HEK293T (cell line): ENCODE measurements at regions not wholly inside any gene's neighbourhood (a gene's known extent, or its start where the extent isn't known, plus 50 kb on each side); places are given as distances from the start of the nearest gene placed in this dataset.

Experiments
- ARNT ChIP-seq: fragments of 450-650 bp; IDR thresholded peaks from 2 replicates; pipeline ENCODE4 v1.6.1; 2017; ENCODE audit warnings: mild to moderate bottlenecking
- BHLHE40 ChIP-seq: fragments of 450-650 bp; IDR thresholded peaks from 2 replicates; pipeline ENCODE4 v1.6.1; 2016; ENCODE audit warnings: mild to moderate bottlenecking, moderate library complexity, borderline replicate concordance
- ELF4 ChIP-seq: fragments of 450-650 bp; IDR thresholded peaks from 2 replicates; pipeline ENCODE4 v1.6.1; 2017; ENCODE audit warnings: antibody characterized with exemption
- FOXA1 ChIP-seq: fragments of 450-650 bp; IDR thresholded peaks from 2 replicates; pipeline ENCODE4 v1.6.1; 2016; ENCODE audit warnings: mild to moderate bottlenecking
- FOXK2 ChIP-seq: fragments of 450-650 bp; IDR thresholded peaks from 2 replicates; pipeline ENCODE4 v1.6.1; 2016; ENCODE audit warnings: mild to moderate bottlenecking
- FOXM1 ChIP-seq: fragments of 450-650 bp; IDR thresholded peaks from 2 replicates; pipeline ENCODE4 v1.6.1; 2017; ENCODE audit warnings: mild to moderate bottlenecking, borderline replicate concordance
- HDGF ChIP-seq: fragments of 450-650 bp; IDR thresholded peaks from 2 replicates; pipeline ENCODE4 v1.6.1; 2017; ENCODE audit warnings: antibody characterized with exemption, borderline replicate concordance
- NFRKB ChIP-seq: fragments of 450-650 bp; IDR thresholded peaks from 2 replicates; pipeline ENCODE4 v1.6.1; 2016; ENCODE audit warnings: mild to moderate bottlenecking, moderate library complexity
- SP1 ChIP-seq: fragments of 450-650 bp; IDR thresholded peaks from 2 replicates; pipeline ENCODE4 v1.6.1; 2017
- SUZ12 ChIP-seq: fragments of 450-650 bp; IDR thresholded peaks from 2 replicates; pipeline ENCODE4 v1.6.1; 2016; ENCODE audit warnings: mild to moderate bottlenecking
- TARDBP ChIP-seq: fragments of 450-650 bp; IDR thresholded peaks from 2 replicates; pipeline ENCODE4 v1.6.1; 2016
- ZNF384 ChIP-seq: fragments of 450-650 bp; IDR thresholded peaks from 2 replicates; pipeline ENCODE4 v1.6.1; 2016
- TF ChIP-seq, protein P1 (sequence below): fragments of 450-650 bp; IDR thresholded peaks from 2 replicates; pipeline ENCODE4 v1.6.1; 2016

GRCh38 chr4:95963456-95963855, 123.6 kb downstream of the PDHA2 start:
- TF ChIP-seq ELF4, result no peak
- no peak for TF ChIP-seq HDGF
- TF ChIP-seq FOXA1, result no peak
- no peak for TF ChIP-seq TARDBP
- TF ChIP-seq BHLHE40, result no peak
- no peak for TF ChIP-seq ZNF384
- no peak for TF ChIP-seq NFRKB
- TF ChIP-seq, protein P1, sequence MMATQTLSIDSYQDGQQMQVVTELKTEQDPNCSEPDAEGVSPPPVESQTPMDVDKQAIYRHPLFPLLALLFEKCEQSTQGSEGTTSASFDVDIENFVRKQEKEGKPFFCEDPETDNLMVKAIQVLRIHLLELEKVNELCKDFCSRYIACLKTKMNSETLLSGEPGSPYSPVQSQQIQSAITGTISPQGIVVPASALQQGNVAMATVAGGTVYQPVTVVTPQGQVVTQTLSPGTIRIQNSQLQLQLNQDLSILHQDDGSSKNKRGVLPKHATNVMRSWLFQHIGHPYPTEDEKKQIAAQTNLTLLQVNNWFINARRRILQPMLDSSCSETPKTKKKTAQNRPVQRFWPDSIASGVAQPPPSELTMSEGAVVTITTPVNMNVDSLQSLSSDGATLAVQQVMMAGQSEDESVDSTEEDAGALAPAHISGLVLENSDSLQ, result no peak
- no peak for TF ChIP-seq SP1
- no peak for TF ChIP-seq FOXK2
- TF ChIP-seq FOXM1, result no peak
- TF ChIP-seq ARNT, result no peak
- no peak for TF ChIP-seq SUZ12
